Stomach (tissue), 4 donors: ENCODE measurements at regions not wholly inside any gene's neighbourhood (a gene's known extent, or its start where the extent isn't known, plus 50 kb on each side); places are given as distances from the start of the nearest gene placed in this dataset.

Source experiments
- CTCF ChIP-seq, 7 experiments: fragments of 450-650 bp in 4 of 7; fragments of 200-600 bp in 3 of 7; sonication (generic) in 3 of 7; IDR thresholded peaks; one replicate each; pipeline ENCODE4 v1.5.1; 2016 to 2019; ENCODE audit warnings: antibody characterized with exemption in 7 of 7, control low read depth in 2 of 7, mild to moderate bottlenecking in 1 of 7
- EP300 ChIP-seq: sonication (generic); formaldehyde crosslinking; IDR thresholded peaks from one replicate; pipeline ENCODE4 v1.6.1; 2017; ENCODE audit warnings: antibody characterized with exemption
- POLR2A ChIP-seq, 4 donors: fragments of 450-650 bp; IDR thresholded peaks; one replicate each; pipeline ENCODE4 v1.6.1; 2016; ENCODE audit warnings: antibody characterized with exemption in 4 of 4, control low read depth in 2 of 4, mild to moderate bottlenecking in 1 of 4, moderate library complexity in 1 of 4
- POLR2AphosphoS5 ChIP-seq, 3 donors: sonication (generic); formaldehyde crosslinking; IDR thresholded peaks; one replicate each; pipeline ENCODE4 v1.6.1; 2016; ENCODE audit warnings: antibody characterized with exemption in 3 of 3

- no peak for TF ChIP-seq CTCF (IDR thresholded peaks at IDR 0.05)
- TF ChIP-seq POLR2AphosphoS5 (IDR thresholded peaks at IDR 0.05): no peak
- no peak for TF ChIP-seq POLR2A (IDR thresholded peaks at IDR 0.05)
- no peak for TF ChIP-seq EP300
Observed at GRCh38 chr10:62960416-62960815, 144.2 kb upstream of the EGR2 start.
